ENCODE measurements at regions not wholly inside any gene's neighbourhood (a gene's known extent, or its start where the extent isn't known, plus 50 kb on each side); places are given as distances from the start of the nearest gene placed in this dataset.

DNA sequence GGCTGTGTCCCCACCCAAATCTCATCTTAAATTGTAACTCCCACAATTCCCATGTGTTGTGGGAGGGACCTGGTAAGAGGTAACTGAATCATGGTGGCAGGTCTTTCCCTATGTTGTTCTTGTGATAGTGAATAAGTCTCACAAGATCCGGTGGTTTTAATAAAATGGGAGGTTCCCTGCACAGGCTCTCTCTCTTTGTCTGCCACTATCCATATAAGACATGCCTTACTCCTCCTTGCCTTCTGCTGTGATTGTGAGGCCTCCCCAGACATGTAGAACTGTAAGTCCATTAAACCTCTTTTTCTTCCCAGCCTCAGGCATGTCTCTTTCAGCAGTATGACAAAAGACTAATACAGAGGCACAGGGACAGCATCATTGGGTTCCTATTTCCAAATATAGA is 381.2 kb downstream of the SFMBT2 start:
- no peak overlapping the region for H3K27ac ChIP-seq (ENCODE audit: low read depth)
- H3K27me3 ChIP-seq (ENCODE audit: insufficient read depth), result no peaks in the 10 kb centered on the region
- H3K36me3 Mint-ChIP-seq (ENCODE audit: low read depth), result no peaks in the 10 kb centered on the region
- H3F3A ChIP-seq (replicated peaks; ENCODE audit: low read depth), result no peaks in the 10 kb centered on the region
- no peaks in the 10 kb centered on the region for H3K36me3 ChIP-seq (ENCODE audit: insufficient read depth)
- H3K9me3 Mint-ChIP-seq, result peaks cover 4% of the 10 kb centered on the region; the same call in 2 of the 3 replicates
- H3K27me3 Mint-ChIP-seq (ENCODE audit: insufficient read depth, low read depth, poor library complexity), result no peaks in the 10 kb centered on the region
- H3K9me2 ChIP-seq (ENCODE audit: insufficient read depth), result 0 out of 2 replicates have a peak, but pooled peaks cover 3% of the 10 kb centered on the region
- ATAC-seq (no peak), DNase-seq (ENCODE audit: low spot score) (no peak)
- H3K4me2 ChIP-seq, result no peak overlapping the region
- no peak overlapping the region for H3K4me3 Mint-ChIP-seq
- no peak overlapping the region for H3K4me3 ChIP-seq
- TF ChIP-seq, protein P1, sequence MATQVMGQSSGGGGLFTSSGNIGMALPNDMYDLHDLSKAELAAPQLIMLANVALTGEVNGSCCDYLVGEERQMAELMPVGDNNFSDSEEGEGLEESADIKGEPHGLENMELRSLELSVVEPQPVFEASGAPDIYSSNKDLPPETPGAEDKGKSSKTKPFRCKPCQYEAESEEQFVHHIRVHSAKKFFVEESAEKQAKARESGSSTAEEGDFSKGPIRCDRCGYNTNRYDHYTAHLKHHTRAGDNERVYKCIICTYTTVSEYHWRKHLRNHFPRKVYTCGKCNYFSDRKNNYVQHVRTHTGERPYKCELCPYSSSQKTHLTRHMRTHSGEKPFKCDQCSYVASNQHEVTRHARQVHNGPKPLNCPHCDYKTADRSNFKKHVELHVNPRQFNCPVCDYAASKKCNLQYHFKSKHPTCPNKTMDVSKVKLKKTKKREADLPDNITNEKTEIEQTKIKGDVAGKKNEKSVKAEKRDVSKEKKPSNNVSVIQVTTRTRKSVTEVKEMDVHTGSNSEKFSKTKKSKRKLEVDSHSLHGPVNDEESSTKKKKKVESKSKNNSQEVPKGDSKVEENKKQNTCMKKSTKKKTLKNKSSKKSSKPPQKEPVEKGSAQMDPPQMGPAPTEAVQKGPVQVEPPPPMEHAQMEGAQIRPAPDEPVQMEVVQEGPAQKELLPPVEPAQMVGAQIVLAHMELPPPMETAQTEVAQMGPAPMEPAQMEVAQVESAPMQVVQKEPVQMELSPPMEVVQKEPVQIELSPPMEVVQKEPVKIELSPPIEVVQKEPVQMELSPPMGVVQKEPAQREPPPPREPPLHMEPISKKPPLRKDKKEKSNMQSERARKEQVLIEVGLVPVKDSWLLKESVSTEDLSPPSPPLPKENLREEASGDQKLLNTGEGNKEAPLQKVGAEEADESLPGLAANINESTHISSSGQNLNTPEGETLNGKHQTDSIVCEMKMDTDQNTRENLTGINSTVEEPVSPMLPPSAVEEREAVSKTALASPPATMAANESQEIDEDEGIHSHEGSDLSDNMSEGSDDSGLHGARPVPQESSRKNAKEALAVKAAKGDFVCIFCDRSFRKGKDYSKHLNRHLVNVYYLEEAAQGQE (IDR thresholded peaks at IDR 0.05; ENCODE audit: unreplicated experiment), result no peak
- no peak for TF ChIP-seq STAT1 (IDR thresholded peaks at IDR 0.05; ENCODE audit: unreplicated experiment)
- no peaks in the 10 kb centered on the region for H3K4me1 ChIP-seq (ENCODE audit: insufficient read depth)
- no peak overlapping the region for H2AFZ ChIP-seq
- H3K27ac Mint-ChIP-seq, result no peak overlapping the region
- H4K20me1 ChIP-seq (replicated peaks; ENCODE audit: insufficient read depth), result no peaks in the 10 kb centered on the region
- H3K4me1 Mint-ChIP-seq, result no peaks in the 10 kb centered on the region; the same call in 2 of the 3 replicates
- no peaks in the 10 kb centered on the region for H3K79me2 ChIP-seq (replicated peaks; ENCODE audit: insufficient read depth)

- Mint-ChIP-seq H3K4me1 (no peaks in the 10 kb centered on the region; the same call in 2 of the 3 replicates), H3K36me3 (ENCODE audit: low read depth) (no peaks in the 10 kb centered on the region), H3K9me3 (peaks cover 4% of the 10 kb centered on the region; the same call in 2 of the 3 replicates), H3K27me3 (ENCODE audit: insufficient read depth, low read depth, poor library complexity) (no peaks in the 10 kb centered on the region), H3K4me3 (no peak overlapping the region), H3K27ac (no peak overlapping the region)
- Histone ChIP-seq H3K27me3 (ENCODE audit: insufficient read depth) (no peaks in the 10 kb centered on the region), H3K4me2 (no peak overlapping the region), H3F3A (replicated peaks; ENCODE audit: low read depth) (no peaks in the 10 kb centered on the region), H3K4me1 (ENCODE audit: insufficient read depth) (no peaks in the 10 kb centered on the region), H3K9me2 (ENCODE audit: insufficient read depth) (0 out of 2 replicates have a peak, but pooled peaks cover 3% of the 10 kb centered on the region), H3K27ac (ENCODE audit: low read depth) (no peak overlapping the region), H3K4me3 (no peak overlapping the region), H4K20me1 (replicated peaks; ENCODE audit: insufficient read depth) (no peaks in the 10 kb centered on the region), H2AFZ (peak overlapping the region; percentile 80; the same call in 1 of the 2 replicates), H3K36me3 (ENCODE audit: insufficient read depth) (no peaks in the 10 kb centered on the region), H3K79me2 (replicated peaks; ENCODE audit: insufficient read depth) (no peaks in the 10 kb centered on the region)
- TF ChIP-seq, protein P2, sequence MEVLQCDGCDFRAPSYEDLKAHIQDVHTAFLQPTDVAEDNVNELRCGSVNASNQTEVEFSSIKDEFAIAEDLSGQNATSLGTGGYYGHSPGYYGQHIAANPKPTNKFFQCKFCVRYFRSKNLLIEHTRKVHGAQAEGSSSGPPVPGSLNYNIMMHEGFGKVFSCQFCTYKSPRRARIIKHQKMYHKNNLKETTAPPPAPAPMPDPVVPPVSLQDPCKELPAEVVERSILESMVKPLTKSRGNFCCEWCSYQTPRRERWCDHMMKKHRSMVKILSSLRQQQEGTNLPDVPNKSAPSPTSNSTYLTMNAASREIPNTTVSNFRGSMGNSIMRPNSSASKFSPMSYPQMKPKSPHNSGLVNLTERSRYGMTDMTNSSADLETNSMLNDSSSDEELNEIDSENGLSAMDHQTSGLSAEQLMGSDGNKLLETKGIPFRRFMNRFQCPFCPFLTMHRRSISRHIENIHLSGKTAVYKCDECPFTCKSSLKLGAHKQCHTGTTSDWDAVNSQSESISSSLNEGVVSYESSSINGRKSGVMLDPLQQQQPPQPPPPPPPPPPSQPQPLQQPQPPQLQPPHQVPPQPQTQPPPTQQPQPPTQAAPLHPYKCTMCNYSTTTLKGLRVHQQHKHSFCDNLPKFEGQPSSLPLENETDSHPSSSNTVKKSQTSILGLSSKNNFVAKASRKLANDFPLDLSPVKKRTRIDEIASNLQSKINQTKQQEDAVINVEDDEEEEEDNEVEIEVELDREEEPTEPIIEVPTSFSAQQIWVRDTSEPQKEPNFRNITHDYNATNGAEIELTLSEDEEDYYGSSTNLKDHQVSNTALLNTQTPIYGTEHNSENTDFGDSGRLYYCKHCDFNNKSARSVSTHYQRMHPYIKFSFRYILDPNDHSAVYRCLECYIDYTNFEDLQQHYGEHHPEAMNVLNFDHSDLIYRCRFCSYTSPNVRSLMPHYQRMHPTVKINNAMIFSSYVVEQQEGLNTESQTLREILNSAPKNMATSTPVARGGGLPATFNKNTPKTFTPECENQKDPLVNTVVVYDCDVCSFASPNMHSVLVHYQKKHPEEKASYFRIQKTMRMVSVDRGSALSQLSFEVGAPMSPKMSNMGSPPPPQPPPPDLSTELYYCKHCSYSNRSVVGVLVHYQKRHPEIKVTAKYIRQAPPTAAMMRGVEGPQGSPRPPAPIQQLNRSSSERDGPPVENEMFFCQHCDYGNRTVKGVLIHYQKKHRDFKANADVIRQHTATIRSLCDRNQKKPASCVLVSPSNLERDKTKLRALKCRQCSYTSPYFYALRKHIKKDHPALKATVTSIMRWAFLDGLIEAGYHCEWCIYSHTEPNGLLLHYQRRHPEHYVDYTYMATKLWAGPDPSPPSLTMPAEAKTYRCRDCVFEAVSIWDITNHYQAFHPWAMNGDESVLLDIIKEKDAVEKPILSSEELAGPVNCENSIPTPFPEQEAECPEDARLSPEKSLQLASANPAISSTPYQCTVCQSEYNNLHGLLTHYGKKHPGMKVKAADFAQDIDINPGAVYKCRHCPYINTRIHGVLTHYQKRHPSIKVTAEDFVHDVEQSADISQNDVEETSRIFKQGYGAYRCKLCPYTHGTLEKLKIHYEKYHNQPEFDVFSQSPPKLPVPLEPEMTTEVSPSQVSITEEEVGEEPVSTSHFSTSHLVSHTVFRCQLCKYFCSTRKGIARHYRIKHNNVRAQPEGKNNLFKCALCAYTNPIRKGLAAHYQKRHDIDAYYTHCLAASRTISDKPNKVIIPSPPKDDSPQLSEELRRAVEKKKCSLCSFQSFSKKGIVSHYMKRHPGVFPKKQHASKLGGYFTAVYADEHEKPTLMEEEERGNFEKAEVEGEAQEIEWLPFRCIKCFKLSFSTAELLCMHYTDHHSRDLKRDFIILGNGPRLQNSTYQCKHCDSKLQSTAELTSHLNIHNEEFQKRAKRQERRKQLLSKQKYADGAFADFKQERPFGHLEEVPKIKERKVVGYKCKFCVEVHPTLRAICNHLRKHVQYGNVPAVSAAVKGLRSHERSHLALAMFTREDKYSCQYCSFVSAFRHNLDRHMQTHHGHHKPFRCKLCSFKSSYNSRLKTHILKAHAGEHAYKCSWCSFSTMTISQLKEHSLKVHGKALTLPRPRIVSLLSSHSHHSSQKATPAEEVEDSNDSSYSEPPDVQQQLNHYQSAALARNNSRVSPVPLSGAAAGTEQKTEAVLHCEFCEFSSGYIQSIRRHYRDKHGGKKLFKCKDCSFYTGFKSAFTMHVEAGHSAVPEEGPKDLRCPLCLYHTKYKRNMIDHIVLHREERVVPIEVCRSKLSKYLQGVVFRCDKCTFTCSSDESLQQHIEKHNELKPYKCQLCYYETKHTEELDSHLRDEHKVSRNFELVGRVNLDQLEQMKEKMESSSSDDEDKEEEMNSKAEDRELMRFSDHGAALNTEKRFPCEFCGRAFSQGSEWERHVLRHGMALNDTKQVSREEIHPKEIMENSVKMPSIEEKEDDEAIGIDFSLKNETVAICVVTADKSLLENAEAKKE (CRISPR knock-in tag; IDR thresholded peaks at IDR 0.05), result no peak
- no peak for TF ChIP-seq EZH2phosphoT487 (IDR thresholded peaks at IDR 0.05; ENCODE audit: unreplicated experiment)
- TF ChIP-seq STAT1 (IDR thresholded peaks at IDR 0.05; ENCODE audit: unreplicated experiment), result no peak
- TF ChIP-seq ZNF331 (CRISPR knock-in tag; IDR thresholded peaks at IDR 0.05; ENCODE audit: low read depth), result no peak
- TF ChIP-seq EZH2 (IDR thresholded peaks at IDR 0.05; ENCODE audit: low read depth, unreplicated experiment), result no peak
- no peak for TF ChIP-seq ZNF114 (CRISPR knock-in tag; IDR thresholded peaks at IDR 0.05)
- no peak for TF ChIP-seq CREB1 (CRISPR knock-in tag; IDR thresholded peaks at IDR 0.05; ENCODE audit: low read depth)
- TF ChIP-seq POLR2AphosphoS5 (IDR thresholded peaks at IDR 0.05; ENCODE audit: low read depth), result no peak
- TF ChIP-seq JUNB (IDR thresholded peaks at IDR 0.05; ENCODE audit: unreplicated experiment), result no peak
- TF ChIP-seq, protein P3, sequence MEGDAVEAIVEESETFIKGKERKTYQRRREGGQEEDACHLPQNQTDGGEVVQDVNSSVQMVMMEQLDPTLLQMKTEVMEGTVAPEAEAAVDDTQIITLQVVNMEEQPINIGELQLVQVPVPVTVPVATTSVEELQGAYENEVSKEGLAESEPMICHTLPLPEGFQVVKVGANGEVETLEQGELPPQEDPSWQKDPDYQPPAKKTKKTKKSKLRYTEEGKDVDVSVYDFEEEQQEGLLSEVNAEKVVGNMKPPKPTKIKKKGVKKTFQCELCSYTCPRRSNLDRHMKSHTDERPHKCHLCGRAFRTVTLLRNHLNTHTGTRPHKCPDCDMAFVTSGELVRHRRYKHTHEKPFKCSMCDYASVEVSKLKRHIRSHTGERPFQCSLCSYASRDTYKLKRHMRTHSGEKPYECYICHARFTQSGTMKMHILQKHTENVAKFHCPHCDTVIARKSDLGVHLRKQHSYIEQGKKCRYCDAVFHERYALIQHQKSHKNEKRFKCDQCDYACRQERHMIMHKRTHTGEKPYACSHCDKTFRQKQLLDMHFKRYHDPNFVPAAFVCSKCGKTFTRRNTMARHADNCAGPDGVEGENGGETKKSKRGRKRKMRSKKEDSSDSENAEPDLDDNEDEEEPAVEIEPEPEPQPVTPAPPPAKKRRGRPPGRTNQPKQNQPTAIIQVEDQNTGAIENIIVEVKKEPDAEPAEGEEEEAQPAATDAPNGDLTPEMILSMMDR (conservative IDR thresholded peaks at IDR 0.05; ENCODE audit: low read depth in 2 of 2), result no peak
- DNase-seq (ENCODE audit: low spot score) (no peak), ATAC-seq (no peak)
Observed at GRCh38 chr10:7028809-7029166, 382.0 kb downstream of the SFMBT2 start.
